ENCODE measurements at regions not wholly inside any gene's neighbourhood (a gene's known extent, or its start where the extent isn't known, plus 50 kb on each side); places are given as distances from the start of the nearest gene placed in this dataset.

GRCh38 chr3:55327131-55327920 is 159.8 kb downstream of the WNT5A start:
- no peak for TF ChIP-seq CTCF (IDR thresholded peaks at IDR 0.05)
- Histone ChIP-seq H3K36me3 (no peaks in the 10 kb centered on the region), H3K27me3 (no peaks in the 10 kb centered on the region), H3K27ac (no peak overlapping the region), H3K4me3 (no peak overlapping the region), H3K9me3 (no peaks in the 10 kb centered on the region), H3K4me1 (no peaks in the 10 kb centered on the region)
- DNase-seq (ENCODE audit: low spot score) = no peak

DNA sequence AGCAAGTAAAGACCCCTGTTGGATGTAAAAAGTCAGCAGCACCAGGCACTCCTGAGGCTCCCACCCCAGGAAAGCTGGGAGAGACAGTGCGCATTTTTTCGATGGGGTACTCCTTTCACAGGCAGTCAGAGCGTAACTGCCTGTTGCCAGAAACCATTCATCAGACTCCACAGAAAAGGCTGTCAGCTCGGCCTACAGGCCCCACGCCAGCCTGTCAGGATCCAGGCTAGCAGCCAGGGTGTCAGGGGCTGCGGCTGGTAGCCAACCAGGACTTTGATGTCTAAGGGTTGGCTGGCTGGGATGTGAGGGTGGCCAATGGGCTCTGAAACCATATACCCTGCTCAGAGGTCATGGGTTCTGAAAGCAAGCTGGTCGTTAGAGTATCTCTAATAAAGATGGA is 164.5 kb downstream of the WNT5A start:
- DNase-seq (ENCODE audit: low spot score) = no peak
- TF ChIP-seq CTCF (IDR thresholded peaks at IDR 0.05) = no peak

DNA sequence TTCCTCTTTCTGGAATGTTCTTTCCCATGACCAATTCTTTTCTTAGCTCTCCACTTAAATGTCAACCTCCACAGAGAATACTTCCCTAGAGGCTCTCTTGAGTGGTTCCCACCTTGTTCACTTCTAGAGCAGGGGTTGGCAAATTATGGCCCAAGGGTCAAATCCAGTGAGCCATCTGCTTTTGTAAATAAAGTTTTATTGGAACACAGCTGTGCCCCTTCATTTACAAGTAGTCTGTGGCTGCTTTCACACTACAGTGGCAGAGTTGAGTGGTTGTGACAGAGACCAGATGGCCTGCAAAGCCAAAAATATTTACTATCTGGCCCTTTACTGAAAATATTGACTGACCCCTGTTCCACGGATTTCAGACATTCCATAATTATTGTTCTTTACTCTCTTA is 166.2 kb downstream of the WNT5A start:
- no peak for DNase-seq (ENCODE audit: low spot score)
- Histone ChIP-seq H3K36me3 (no peaks in the 10 kb centered on the region), H3K4me1 (no peaks in the 10 kb centered on the region), H3K4me3 (no peak overlapping the region), H3K27ac (no peak overlapping the region), H3K9me3 (no peaks in the 10 kb centered on the region), H3K27me3 (no peaks in the 10 kb centered on the region)
- no peak for TF ChIP-seq CTCF (IDR thresholded peaks at IDR 0.05)

More for the DNA sequence above, 164.5 kb downstream of the WNT5A start:
- no peaks in the 10 kb centered on the region for H3K36me3 ChIP-seq
- no peaks in the 10 kb centered on the region for H3K9me3 ChIP-seq
- no peak overlapping the region for H3K4me3 ChIP-seq
- no peak overlapping the region for H3K27ac ChIP-seq
- no peaks in the 10 kb centered on the region for H3K4me1 ChIP-seq
- no peaks in the 10 kb centered on the region for H3K27me3 ChIP-seq

DNA sequence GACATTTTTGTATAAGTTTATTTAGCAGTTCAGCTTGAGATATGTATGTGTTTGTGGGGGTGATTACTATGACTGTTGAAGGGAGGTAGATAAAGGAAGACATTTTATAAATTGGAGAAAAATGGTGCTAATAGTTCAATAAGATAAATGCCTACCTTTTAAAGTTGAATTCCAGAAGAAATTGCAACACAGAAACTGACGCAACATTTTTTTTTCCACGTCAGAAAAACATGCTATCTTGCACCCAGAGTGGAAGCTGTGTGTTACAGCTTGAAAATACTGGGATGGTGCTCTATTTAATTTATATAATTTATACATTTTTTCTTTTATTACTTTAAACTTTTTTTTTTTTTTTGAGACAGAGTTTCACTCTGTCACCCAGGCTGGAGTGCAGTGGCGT is 171.7 kb downstream of the WNT5A start:
- H3K27me3 ChIP-seq = no peaks in the 10 kb centered on the region
- no peak overlapping the region for H3K4me3 ChIP-seq
- no peak overlapping the region for H3K27ac ChIP-seq
- no peaks in the 10 kb centered on the region for H3K4me1 ChIP-seq
- DNase-seq (ENCODE audit: low spot score) = no peak
- H3K9me3 ChIP-seq = no peaks in the 10 kb centered on the region
- TF ChIP-seq CTCF (IDR thresholded peaks at IDR 0.05) = no peak
- H3K36me3 ChIP-seq = no peaks in the 10 kb centered on the region

- H3K9me3 ChIP-seq = no peaks in the 10 kb centered on the region
- no peak overlapping the region for H3K27ac ChIP-seq
- H3K27me3 ChIP-seq = no peaks in the 10 kb centered on the region
- no peaks in the 10 kb centered on the region for H3K4me1 ChIP-seq
- H3K36me3 ChIP-seq = no peaks in the 10 kb centered on the region
- no peak overlapping the region for H3K4me3 ChIP-seq
- no peak for DNase-seq (ENCODE audit: low spot score)
- no peak for TF ChIP-seq CTCF (IDR thresholded peaks at IDR 0.05)
Observed at GRCh38 chr3:55313666-55314065, 173.4 kb downstream of the WNT5A start.

DNA sequence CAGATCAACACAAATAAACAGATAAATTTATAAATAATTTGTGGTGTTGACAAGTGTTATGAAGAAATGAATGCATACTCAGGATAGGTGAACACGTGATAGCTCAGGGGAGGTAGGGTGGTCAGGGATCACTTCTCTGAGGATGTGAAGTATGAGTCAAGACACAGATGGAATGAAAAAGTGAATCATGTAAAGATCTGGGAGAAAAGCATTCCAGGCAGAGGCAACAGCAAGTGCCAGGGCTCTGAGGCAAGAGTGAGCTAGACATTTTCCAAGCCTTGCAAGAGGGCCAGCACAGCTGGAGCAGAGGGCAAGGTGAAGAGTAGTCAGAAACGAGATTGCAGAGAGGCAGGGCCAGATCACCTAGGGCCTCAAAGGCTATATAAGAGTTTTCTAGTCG is 177.8 kb downstream of the WNT5A start:
- no peaks in the 10 kb centered on the region for H3K36me3 ChIP-seq
- no peak for DNase-seq (ENCODE audit: low spot score)
- H3K4me1 ChIP-seq = no peaks in the 10 kb centered on the region
- TF ChIP-seq CTCF (IDR thresholded peaks at IDR 0.05) = no peak
- no peaks in the 10 kb centered on the region for H3K27me3 ChIP-seq
- no peak overlapping the region for H3K27ac ChIP-seq
- H3K9me3 ChIP-seq = no peaks in the 10 kb centered on the region
- no peak overlapping the region for H3K4me3 ChIP-seq

Data from right atrium auricular region (tissue), 2 donors.